ENCODE measurements at regions not wholly inside any gene's neighbourhood (a gene's known extent, or its start where the extent isn't known, plus 50 kb on each side); places are given as distances from the start of the nearest gene placed in this dataset.
A peak's percentile ranks its signal among the peaks of the same experiment; 100 is the strongest.

- H4K20me1 ChIP-seq (ENCODE audit: insufficient read depth, low read length): no peaks in the 10 kb centered on the region
- no peak overlapping the region for H3K4me2 ChIP-seq (ENCODE audit: low read depth, low read length)
- no peaks in the 10 kb centered on the region for H3K27me3 ChIP-seq (ENCODE audit: control insufficient read depth in 1 of 2, insufficient read depth in 2 of 2, low read length in 2 of 2)
- ChIA-PET POLR2A (no interaction called here), CTCF (ENCODE audit: low intra/inter-chr PET ratio, low total read pairs) (no interaction called here)
- no peaks in the 10 kb centered on the region for H3K9me3 ChIP-seq (ENCODE audit: low read length)
- H3K4me3 ChIP-seq (replicated peaks in 1 of 3; ENCODE audit: insufficient read depth in 1 of 3, low read depth in 2 of 3, low read length in 3 of 3): no peak overlapping the region
- DNase-seq (ENCODE audit: low spot score) (no peak), ATAC-seq (peak; percentile 51; the same call in 1 of the 3 replicates), FAIRE-seq (no peak)
- intact Hi-C loops (cut with micrococcal nuclease; ENCODE audit: unreplicated experiment): no loop called here
- H2AFZ ChIP-seq (ENCODE audit: low read length): no peak overlapping the region
- H3K36me3 ChIP-seq (replicated peaks in 1 of 2; ENCODE audit: control insufficient read depth in 1 of 2, insufficient read depth in 2 of 2, low read length in 2 of 2): no peaks in the 10 kb centered on the region
- H3K79me2 ChIP-seq (ENCODE audit: insufficient read depth, low read length): no peaks in the 10 kb centered on the region
- 59% methylated on average over 2 of the region's 2 CpGs for WGBS (ENCODE audit: low lambda C conversion rate)
- no TSS peak for BruUV-seq (replicated peaks)
- peaks cover 66% of the 10 kb centered on the region for H3K4me1 ChIP-seq (ENCODE audit: insufficient read depth, low read length)
- in situ Hi-C loops (cut with HindIII; ENCODE audit: extremely low pct_ligation_motif_present, low pct_unique_long_range_greater_than_20kb): no loop called here
- no peak overlapping the region for H3K27ac ChIP-seq (ENCODE audit: extremely low read length, insufficient read depth, low read length)
- H3K9ac ChIP-seq (ENCODE audit: insufficient read depth, low read depth, low read length): no peak overlapping the region
- TF ChIP-seq FOXP4 (CRISPR knock-in tag; IDR thresholded peaks at IDR 0.05): peak; percentile 50; the same call in 1 of the 2 replicates
- TF ChIP-seq POGK (CRISPR knock-in tag; conservative IDR thresholded peaks at IDR 0.05): peak; percentile 66; the same call in 1 of the 2 replicates
- no peak for TF ChIP-seq NR0B2 (CRISPR knock-in tag; IDR thresholded peaks at IDR 0.05)
- TF ChIP-seq ZNF710 (CRISPR knock-in tag; IDR thresholded peaks at IDR 0.05; ENCODE audit: borderline replicate concordance): peak; percentile 48; the same call in 1 of the 2 replicates
- peak; percentile 59; the same call in 1 of the 2 replicates for TF ChIP-seq GATAD2A (CRISPR knock-in tag; IDR thresholded peaks at IDR 0.05)
- peak; percentile 55; the same call in 1 of the 2 replicates for TF ChIP-seq RARA (CRISPR knock-in tag; IDR thresholded peaks at IDR 0.05)
- TF ChIP-seq RXRB (CRISPR knock-in tag; IDR thresholded peaks at IDR 0.05; ENCODE audit: borderline replicate concordance): peak; percentile 55; the same call in 1 of the 2 replicates
- 0 out of 2 replicates have a peak, but pooled peaks have one; percentile 17 for TF ChIP-seq ELF3 (CRISPR knock-in tag; IDR thresholded peaks at IDR 0.05)
- TF ChIP-seq GABPA (IDR thresholded peaks at IDR 0.05; ENCODE audit: low read depth, low read length): no peak
- TF ChIP-seq GABPA (CRISPR knock-in tag; IDR thresholded peaks at IDR 0.05; ENCODE audit: low read depth): peak; percentile 29; the same call in 1 of the 2 replicates
- no peak for TF ChIP-seq SP2 (CRISPR knock-in tag; IDR thresholded peaks at IDR 0.05)
- TF ChIP-seq FOXP1 (IDR thresholded peaks at IDR 0.05): no peak
- TF ChIP-seq FOXP1 (CRISPR knock-in tag; IDR thresholded peaks at IDR 0.05): peak; percentile 64
- peak in 1 of 2 experiments; percentile 7; a peak in 1 of 4 replicates for TF ChIP-seq EP300 (IDR thresholded peaks at IDR 0.05; ENCODE audit: low read depth in 2 of 2, low read length in 2 of 2)
- no peak for TF ChIP-seq EP300 (CRISPR knock-in tag; IDR thresholded peaks at IDR 0.05; ENCODE audit: borderline replicate concordance)
Observed at GRCh38 chr4:12961713-12962112, 522.4 kb downstream of the RAB28 start.

Data from HepG2 (cell line).